ENCODE measurements at regions not wholly inside any gene's neighbourhood (a gene's known extent, or its start where the extent isn't known, plus 50 kb on each side); places are given as distances from the start of the nearest gene placed in this dataset.

DNA sequence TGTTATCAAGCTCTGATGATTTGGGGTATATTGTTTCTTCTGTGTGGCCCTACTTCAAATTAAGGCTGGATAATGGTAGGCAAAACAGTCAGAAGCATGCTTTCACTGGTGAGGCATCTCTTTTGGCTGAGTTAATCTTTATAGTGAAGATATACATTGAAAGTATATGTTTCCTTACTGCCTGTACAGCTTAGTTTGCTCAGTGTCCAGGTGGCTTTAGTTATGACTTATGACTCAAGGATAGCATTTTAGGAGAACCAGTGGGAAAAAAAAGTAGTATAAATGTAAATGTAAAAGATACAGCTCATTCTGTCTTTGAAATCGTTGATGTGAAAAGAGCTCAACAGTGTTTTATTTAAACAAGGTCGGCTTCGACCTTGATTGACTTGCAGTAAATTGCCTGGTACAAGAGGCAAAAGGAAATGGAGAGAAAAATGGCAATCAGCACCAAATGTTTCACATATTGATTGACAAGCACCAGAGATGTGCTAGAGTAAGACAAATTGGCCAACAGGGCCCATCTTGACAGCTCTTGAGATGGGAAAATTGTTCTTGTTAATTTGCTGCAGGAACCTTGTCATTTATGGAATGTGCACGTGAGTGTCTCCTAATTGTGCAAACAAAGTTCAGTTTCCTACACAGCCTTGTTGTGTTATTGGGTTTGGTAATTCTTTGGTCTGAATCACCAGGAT lies 447.4 kb upstream of the WWC1 start:
- TF ChIP-seq ZC3H10 (CRISPR knock-in tag; IDR thresholded peaks at IDR 0.05) (no peak), SNAI2 (CRISPR knock-in tag; IDR thresholded peaks at IDR 0.05) (no peak), ESRRG (CRISPR knock-in tag; IDR thresholded peaks at IDR 0.05) (no peak), ZNF70 (CRISPR knock-in tag; IDR thresholded peaks at IDR 0.05) (no peak), ZFP30 (CRISPR knock-in tag; IDR thresholded peaks at IDR 0.05) (no peak)

Data from SK-N-SH treated with all-trans-retinoic acid at 6 μM for 48 hours (cell line).